DMS53 treated with DMSO at 0.1 percent for 48 hours (cell line): ENCODE measurements at regions not wholly inside any gene's neighbourhood (a gene's known extent, or its start where the extent isn't known, plus 50 kb on each side); places are given as distances from the start of the nearest gene placed in this dataset.

Experiments
- DNase-seq: peaks from one replicate; lab custom pipeline; 2025; ENCODE audit not compliant: unreplicated experiment; lab: John Stamatoyannopoulos, UW

- DNase-seq: no peak
Measured at GRCh38 chr7:70907259-70908247, 224.4 kb upstream of the GALNT17 start.

- no peak for DNase-seq
Measured at GRCh38 chr7:70913924-70914323, 218.0 kb upstream of the GALNT17 start.

- no peak for DNase-seq
Measured at GRCh38 chr7:70915067-70915466, 216.9 kb upstream of the GALNT17 start.

- no peak for DNase-seq
Measured at GRCh38 chr7:70919481-70920073, 212.4 kb upstream of the GALNT17 start.

- no peak for DNase-seq
Measured at GRCh38 chr7:70920876-70921275, 211.1 kb upstream of the GALNT17 start.

- no peak for DNase-seq
Measured at GRCh38 chr7:70923181-70923845, 208.6 kb upstream of the GALNT17 start.

GRCh38 chr7:70925411-70926115 is 206.4 kb upstream of the GALNT17 start:
- DNase-seq: no peak

GRCh38 chr7:70926666-70927065 is 205.3 kb upstream of the GALNT17 start:
- DNase-seq: no peak

GRCh38 chr7:70935311-70935710 is 196.6 kb upstream of the GALNT17 start:
- no peak for DNase-seq

- no peak for DNase-seq
Measured at GRCh38 chr7:70935854-70936253, 196.1 kb upstream of the GALNT17 start.

- DNase-seq: no peak
Measured at GRCh38 chr7:70937424-70937823, 194.5 kb upstream of the GALNT17 start.

GRCh38 chr7:70940597-70940996 is 191.3 kb upstream of the GALNT17 start:
- no peak for DNase-seq

GRCh38 chr7:70942791-70943190 is 189.2 kb upstream of the GALNT17 start:
- no peak for DNase-seq

GRCh38 chr7:70944516-70944915 is 187.4 kb upstream of the GALNT17 start:
- DNase-seq: no peak

- DNase-seq: no peak
Measured at GRCh38 chr7:70947181-70947580, 184.8 kb upstream of the GALNT17 start.

- no peak for DNase-seq
Measured at GRCh38 chr7:70949862-70950261, 182.1 kb upstream of the GALNT17 start.

- no peak for DNase-seq
Measured at GRCh38 chr7:70951271-70951962, 180.5 kb upstream of the GALNT17 start.

- DNase-seq: no peak
Measured at GRCh38 chr7:70952311-70952710, 179.6 kb upstream of the GALNT17 start.

- DNase-seq: no peak
Measured at GRCh38 chr7:70953331-70953741, 178.6 kb upstream of the GALNT17 start.

GRCh38 chr7:70953796-70954195 is 178.1 kb upstream of the GALNT17 start:
- no peak for DNase-seq

GRCh38 chr7:70972693-70973092 is 159.3 kb upstream of the GALNT17 start:
- no peak for DNase-seq
